Activated T-cell treated with anti-CD3 and anti-CD28 coated beads for 1 hour (primary cell): ENCODE measurements at regions not wholly inside any gene's neighbourhood (a gene's known extent, or its start where the extent isn't known, plus 50 kb on each side); places are given as distances from the start of the nearest gene placed in this dataset.

Experiments used
- DNase-seq: peaks from one replicate; pipeline ENCODE4 v3.0.0-alpha.2; 2020; ENCODE audit warnings: low read depth

DNA sequence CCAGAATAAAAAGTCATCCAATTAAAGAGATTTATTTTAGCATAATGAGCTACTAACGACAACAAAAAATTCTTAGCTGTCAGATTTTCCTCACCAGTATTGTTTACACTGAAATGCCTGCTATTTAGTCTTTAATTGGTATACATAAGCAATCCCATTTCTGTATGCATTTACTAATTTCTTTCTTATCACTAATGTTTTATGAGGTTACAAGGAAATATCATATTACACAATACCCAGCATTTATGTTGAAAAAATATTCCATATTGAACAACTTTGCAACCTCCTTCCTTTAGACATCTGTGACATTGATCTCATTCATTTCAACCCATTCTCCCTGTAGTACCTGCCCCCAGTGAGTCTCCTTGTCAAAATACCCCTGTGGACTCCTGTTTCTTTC is 135.4 kb downstream of the SLITRK6 start:
- no peak for DNase-seq

DNA sequence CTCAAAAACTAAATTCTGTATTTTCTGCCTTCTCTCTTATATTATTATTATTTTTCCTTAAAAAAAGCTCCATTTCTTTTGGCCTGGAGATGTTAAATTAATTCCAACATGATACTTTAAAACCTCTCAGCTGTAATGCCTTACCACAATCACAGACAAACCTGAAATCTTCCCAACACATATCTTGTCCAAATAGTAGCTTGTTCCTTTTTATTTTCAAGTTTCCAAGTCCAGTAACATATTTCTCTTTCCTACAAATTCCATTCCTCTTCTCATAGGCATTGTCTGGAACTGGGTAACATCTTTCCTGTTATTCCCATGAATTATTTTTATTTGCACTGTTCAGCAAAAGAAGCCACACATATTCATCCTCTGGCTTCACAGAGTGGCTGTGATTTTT is 137.0 kb downstream of the SLITRK6 start:
- no peak for DNase-seq

DNA sequence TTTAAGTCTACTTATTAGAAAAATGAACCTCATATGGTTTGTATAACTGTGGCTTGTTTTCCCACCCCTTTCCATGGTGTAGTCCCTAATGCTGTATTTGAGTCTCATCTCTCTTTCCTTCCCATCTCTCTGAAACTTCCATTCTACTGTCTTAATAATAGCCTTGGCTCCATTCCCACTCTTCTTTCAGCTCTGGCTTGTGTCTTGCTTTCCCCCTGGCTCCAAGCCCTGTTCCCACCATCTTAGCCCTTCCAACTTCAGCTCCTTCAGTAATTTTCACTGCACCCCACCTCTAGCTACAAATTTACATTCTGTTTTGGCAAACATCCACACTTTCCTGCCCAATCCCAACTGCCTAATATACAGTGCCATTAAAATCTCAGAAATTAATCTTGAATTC is 137.5 kb downstream of the SLITRK6 start:
- DNase-seq: no peak

DNA sequence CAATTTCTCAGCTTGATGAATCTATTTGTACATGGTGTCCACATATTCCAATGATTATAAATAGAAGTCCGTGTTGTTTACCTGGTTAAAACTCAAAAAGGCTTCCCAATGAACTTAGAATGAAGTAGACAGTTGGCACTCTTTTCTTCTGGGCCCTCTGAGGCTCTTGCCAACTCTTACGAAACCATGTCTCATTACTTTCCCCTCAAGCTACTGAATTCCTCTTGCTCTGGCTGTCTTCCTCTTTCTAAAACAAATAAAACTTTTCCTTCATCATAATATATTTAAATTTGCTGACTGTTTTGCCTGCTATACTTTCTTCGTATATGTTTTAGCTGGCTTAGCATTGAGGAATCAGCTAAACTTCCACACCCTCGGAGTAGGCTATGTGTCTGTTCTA is 139.7 kb downstream of the SLITRK6 start:
- DNase-seq: no peak

DNA sequence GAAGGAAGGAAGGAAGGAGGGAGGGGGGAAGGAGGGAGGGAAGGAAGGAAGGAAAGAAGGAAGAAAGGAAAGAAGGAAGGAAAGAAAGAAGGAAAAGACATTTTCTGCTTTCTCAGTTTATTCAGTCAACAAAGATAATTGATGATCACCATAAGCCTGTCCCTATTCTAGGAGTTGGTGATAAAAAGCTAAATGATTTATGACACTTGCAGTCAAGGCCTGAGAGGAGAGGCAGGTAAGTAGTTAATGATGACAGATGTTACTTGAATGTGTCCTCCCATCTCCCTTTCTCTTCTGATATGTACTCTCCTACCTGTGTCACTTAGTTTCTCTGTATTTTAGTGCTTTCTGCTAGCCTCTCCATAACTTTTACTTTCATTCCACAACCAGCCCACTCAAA is 141.3 kb downstream of the SLITRK6 start:
- DNase-seq: no peak

DNA sequence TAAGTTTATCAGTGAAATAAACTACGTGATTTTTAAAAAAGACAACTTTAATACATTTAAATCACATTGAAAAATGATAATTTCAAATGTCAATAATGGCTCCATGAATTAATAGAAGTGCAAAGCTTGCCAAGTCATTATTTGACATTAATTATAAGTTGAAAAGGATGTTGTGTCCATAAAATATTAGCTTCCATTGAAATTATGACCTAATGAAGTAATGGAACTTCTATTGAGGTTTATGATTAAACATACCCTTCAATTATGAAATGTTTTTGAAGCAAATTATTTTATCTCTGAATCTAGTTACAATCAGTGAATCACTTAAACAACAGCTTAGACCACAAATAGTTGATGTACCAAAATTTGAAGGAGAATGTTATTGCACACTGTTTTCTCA is 144.2 kb downstream of the SLITRK6 start:
- no peak for DNase-seq

DNA sequence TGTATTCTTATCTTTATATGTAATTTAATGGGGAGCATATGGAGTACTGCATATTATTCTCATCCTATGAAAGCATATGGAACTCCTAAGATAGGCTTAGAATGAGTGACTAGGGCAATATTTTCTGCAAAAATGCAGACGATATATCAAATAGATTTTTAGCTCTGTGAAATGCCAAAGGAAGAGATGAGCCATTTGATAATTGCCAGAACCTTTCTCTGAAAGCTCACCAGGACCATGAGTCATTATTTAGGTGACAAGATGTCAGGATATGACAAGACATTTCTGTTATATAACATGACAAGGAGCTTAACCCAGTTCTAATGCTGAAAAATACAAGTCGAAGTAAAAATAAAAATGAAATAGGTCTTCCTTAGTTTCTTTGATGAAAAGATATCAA is 145.0 kb downstream of the SLITRK6 start:
- DNase-seq: no peak

DNA sequence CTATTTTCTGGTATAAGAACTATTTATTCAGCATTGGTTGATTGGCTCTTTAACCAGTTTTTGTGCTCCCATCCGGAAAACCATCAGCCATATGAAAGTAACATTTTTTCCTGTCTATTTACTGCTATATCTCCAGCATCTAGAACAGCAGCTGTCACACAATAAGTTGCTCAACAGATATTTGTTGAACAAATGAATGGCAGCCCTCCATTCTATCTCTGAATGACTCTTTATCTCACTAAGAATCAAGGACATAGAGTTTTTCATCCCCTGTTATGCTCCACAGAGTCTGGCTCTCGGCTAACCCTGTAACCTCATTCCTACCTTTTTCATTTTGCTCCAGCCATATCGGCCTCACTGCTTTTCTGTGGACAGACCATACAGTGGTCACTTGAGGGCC is 145.5 kb downstream of the SLITRK6 start:
- DNase-seq: no peak

DNA sequence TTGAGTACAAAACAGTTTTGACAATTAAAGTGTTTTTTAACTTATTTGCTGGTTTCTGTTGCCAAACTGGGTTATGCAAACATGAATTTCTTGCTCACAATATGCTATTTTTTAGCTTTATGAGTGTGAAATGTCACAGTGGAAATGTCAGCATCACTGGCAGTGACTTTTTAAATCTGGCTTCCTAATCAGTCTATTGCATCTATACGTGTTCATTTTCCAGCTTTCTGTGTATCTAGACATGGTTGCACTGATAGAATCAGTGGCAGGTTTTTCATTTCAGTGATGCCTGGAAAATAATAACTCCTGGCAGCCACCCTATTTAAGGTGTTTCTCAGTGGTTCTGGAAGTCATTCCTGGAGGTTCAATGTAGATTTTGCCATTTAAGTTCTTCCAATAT is 146.7 kb downstream of the SLITRK6 start:
- DNase-seq: no peak

DNA sequence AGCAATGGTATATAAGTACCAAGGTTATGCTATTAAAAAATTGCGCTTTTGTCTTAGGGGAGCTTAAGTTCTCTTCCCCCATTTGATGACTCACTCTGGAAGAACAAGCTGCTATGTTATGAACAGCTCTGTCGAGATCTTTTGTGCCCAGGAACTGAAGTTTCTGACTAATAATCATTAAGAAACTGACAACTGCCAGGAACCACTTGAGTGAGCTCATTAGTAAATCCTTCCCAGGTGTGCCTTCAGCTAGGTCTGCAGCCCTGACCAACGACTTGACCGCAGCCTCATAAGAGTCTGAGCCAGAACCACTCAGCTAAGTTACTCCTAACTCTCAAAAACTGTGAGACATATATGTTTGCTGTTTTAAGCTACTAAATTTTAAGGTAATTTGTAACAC is 147.8 kb downstream of the SLITRK6 start:
- DNase-seq: no peak

DNA sequence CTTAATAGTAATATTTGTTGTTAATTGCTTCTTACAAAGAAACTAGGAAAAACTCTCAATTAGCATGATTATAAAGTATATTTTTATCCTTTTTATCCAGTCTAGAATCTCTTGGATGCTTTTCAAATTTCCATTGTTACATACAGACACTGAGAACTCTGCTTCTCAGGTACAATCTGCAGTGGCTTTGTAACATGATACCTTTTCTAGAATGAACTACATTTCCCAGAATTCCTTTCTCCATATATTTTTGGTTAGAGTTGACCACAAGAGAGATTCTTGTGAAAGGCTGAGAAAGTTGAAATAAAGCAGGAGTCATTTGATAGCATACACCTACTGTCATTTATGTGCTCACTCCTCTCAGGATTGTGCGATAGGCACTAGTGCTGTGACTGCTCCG is 148.6 kb downstream of the SLITRK6 start:
- DNase-seq: no peak

DNA sequence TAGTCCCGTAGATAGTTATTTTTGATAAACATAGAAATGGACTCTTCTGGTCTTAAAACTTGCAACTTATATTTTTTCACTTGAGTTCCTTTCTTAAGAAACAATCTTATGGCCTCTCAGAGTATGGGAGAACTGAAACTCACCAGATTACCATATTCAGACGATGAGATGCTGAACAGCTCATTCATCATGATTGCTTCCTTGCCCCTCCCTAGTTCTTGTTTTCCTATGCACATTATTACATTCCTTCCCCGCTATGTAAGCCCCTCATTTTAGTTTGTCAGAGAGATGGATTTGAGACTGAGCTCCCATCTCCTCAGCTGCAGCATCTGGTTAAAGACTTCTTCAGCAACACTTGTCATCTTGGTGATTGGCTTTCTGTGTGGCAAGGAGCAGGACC is 158.5 kb downstream of the SLITRK6 start:
- no peak for DNase-seq

DNA sequence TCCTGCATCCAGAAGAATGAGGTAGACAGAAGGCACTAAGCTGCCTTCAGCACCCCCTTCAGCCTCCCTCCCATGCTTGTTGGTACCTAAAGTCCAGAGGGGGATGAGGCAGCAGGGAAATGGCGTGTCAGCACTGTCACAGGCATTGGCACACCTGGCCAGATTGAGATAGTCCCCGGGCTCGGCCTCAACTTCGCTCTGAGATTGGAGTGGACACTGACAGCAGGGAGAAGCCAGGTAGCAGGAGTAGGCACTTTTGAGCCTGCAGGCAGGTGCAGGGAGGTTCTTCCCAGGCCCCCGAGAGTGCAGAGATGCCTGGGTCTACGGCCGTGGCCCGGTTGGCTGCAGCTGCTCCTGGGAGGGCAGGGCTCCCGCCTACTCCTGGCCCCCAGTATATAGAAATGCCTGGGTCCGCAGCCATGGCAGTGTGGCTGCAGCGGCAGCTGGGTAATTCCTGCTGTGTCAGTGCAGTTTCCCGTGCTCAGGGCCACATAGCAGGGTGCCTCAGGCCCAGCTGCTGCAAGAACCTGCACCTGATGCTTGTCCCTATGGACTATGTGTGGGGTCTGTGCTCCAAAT is 160.3 kb downstream of the SLITRK6 start:
- DNase-seq: no peak

DNA sequence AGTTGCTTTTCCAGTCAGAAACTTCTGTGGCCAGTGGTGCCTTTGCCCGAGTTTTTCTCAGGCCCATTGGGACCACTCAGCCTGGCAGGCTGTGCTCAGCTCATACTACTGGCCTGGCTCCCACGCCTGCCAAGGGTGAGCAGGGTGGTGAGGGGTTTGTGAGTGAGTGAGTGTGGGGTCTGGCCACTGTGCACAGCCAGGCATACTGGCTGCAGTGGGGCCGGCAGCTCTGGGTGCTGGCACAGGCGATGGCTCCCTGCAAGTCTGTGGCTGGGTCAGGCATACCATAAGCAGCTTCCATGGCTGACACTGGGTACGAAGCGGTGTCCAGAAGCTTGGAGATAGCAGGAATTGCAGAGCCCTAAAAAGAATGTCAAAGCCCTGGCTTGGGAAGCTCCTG is 161.0 kb downstream of the SLITRK6 start:
- DNase-seq: no peak

DNA sequence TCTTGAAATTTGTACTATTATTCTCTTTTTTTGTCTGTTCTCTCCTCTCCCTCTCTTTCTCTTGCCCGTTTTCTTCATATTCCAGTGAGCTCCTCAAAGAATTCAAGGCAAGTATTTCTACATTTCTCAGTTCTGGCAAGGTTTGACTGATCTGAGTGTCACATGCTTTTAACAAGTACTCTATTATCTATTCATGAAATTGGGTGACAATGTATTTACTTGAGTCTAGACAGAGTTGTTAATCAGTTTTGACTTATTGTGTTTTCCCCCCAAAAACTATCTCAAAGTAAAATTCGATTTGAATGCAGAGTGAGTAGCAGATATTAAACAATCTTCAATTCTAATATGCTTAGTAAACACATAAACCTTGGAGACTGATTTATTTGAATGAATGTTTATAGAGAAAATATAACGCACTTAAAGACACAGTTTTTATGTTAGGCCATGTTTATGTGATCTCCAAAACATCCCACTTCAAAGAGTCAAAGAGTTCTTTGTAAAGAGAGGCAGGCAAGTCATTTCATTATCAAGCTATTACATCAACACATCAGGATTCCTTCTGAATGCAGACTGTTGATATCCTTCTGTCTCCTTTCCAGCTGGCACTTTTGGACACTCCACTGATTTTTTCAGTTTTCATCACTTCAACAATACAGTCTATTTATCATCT is 166.6 kb downstream of the SLITRK6 start:
- no peak for DNase-seq

DNA sequence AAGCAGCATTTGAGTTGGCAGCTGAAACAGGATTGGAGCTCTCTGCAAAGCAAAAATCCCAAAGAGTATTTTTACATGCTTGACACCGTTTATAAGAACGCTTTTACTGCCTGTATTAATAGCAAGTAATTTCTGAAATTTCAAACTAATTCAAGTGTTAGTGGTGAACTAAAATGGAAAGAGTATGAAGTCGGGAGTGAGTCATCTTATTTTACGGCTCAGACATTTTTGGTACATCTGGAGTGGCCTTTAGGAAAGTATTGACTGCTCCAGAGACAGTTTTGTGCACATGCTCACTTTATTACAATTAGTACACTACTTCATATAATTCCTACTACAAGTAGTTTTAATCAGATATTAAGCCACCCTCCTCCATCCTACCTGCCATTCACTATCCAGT is 167.4 kb downstream of the SLITRK6 start:
- no peak for DNase-seq

DNA sequence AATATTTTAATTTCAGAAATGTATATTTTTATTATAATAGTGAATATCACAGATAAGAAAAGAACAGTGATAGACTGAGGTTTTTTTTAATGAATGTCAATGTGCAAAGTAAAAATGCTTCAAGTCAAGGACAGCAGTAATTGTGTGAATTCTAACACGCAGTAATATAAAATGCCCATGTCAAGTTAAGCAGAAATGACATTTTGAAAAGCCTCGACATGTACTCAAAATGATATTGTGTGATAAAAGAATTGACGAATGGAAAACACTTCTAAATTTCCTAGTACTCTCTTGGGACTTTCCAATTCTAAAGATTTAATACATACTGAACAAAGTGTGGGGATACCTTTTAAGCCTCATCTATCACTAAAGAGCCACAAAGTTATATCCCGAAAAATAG is 172.6 kb downstream of the SLITRK6 start:
- DNase-seq: no peak

DNA sequence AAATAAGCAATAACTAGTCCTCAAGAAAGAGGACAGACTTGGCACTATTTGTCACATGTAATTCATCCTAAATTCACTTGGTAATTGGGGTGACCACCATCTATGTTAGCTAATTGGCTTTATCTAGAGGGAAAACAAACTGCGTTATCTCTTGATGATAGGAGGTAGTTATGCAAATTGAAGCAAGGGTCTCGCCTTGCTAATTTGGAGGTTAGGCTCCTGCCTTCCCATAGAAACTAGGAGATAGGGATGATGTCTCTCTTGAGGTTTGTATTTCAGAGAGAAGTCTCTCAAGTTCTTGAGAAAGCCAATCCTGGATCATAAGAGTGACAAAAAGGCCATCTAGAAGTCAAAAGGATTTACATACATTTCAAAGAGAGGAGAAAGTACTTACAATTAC is 179.9 kb downstream of the SLITRK6 start:
- DNase-seq: no peak

DNA sequence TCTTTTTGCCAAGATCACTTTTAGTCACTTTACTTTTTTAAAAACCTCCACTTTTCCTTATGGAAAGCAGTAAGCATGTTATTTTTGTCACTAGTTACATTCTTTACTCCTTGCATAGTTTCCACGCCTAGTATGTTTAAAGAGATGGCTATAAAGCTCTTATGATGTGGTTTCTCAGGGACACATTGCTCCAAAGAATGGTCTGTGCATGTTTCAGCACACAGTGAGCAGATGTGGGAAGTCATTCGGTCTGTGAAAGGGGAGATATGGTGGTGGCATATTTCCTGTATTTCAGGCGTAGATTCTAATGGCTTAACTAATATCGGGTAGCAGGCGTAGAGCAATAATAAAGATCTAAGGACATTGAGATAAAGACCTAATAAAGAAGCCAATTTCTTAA is 180.7 kb downstream of the SLITRK6 start:
- no peak for DNase-seq

DNA sequence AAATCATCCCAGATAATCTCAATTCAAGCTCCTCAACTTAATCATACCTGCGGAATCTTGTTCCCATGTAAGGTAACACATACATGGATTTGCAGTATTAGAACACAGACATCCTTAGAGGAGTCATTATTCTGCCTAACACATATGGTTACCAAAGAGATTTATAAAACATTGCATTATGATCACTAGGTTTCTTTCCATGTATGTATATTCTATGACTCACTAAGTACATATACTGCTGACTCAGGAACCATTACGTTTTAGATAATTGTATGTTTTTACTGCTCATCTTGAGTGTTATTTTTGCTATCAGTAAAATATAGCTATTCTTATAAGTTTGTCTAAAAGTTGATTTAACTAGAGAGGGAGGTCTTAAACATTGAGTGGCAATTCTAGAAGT is 182.9 kb downstream of the SLITRK6 start:
- no peak for DNase-seq

DNA sequence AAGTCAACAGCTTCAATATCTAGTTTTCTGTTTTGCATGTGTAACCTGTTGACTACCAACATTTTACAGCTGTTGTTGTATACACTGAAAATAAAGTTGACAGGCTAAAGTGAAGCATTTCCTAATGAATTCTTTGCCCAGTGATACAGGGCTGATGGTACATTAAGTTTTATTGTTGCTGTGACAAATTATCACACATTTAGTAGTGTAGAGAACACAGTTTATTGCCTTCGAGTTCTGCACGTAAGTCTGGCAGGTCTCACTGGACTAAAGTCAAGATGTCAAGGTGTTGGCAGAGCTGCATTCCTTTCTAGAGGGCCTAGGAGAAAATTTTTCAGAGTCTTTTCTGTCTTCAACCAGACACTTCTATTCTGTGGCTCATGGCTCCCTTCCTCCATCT is 184.2 kb downstream of the SLITRK6 start:
- DNase-seq: no peak

DNA sequence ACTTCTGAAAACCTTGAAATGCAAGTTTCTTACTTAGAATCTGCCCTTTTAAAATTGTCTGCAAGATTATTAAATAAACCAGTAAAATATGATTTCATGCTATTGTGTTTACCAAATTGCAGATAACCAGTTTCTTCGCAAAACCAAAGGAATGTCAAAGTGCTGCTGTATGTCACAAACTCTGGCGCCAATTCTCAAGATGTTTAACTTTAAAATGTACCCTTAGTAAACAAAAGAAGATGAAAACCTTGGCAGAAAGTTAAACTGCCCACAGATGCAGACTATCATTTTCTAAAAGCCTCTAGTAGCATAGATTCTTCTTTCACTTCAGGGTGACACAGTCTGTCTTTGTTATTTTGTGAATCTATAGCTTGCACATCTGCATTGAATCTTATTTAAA is 189.2 kb downstream of the SLITRK6 start:
- DNase-seq: no peak

DNA sequence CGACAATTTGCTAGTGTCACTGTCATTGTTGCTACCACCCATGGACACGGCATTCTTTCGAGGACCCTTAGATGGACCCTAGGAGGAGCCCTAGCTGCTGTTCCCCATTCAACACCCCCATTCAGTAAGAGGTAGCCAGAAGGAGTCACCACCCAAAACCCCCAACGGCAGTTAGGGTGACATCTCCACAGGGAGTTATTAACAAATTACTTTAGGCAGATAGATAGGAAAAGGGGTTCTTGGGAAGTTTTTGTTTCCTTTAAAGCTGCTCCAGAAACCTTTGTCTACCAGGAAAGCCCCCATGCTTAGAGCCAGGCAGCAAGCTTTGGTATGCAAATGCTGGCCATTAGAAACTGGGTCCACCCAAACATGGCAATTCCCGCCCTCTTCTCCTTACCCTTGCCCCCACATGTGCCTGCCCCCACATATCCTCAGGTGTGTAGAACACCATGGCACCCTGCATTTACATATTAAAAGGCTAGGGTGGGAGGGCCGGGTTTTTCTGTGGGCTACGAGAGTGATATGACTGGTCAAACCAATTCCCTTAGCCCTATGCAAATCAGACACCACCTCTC is 190.9 kb downstream of the SLITRK6 start:
- no peak for DNase-seq

DNA sequence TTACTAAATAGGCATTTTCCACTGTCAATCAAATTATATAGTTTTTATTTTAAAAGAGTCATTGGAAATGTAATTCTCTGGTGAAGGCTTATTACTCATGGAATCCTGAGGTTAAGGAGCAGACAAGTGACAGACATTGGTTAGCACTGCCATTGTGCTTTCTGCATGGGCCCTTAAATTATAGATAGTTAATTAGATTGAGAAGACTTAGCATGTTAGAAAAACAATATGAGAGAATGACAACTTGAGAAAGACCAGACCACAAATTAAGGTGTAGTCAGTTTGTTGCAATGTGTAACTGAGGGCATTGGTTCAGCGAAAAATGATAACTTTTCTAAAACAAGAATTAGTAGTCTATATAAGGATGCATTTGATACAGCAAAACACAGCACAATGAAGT is 195.5 kb downstream of the SLITRK6 start:
- DNase-seq: no peak
